GM18505 (cell line): ENCODE measurements at regions not wholly inside any gene's neighbourhood (a gene's known extent, or its start where the extent isn't known, plus 50 kb on each side); places are given as distances from the start of the nearest gene placed in this dataset.

Source experiments
- ATAC-seq: cut with Tn5 transposase; IDR thresholded peaks from one replicate; pipeline ENCODE4 v1.9.1; 2021; ENCODE audit not compliant: unreplicated experiment
- POLR2A ChIP-seq: IDR thresholded peaks from 4 replicates; pipeline ENCODE4 v1.6.1; 2011; ENCODE audit warnings: borderline replicate concordance; ENCODE audit not compliant: insufficient read depth, insufficient read length; ENCODE audit errors: extremely low read depth

DNA sequence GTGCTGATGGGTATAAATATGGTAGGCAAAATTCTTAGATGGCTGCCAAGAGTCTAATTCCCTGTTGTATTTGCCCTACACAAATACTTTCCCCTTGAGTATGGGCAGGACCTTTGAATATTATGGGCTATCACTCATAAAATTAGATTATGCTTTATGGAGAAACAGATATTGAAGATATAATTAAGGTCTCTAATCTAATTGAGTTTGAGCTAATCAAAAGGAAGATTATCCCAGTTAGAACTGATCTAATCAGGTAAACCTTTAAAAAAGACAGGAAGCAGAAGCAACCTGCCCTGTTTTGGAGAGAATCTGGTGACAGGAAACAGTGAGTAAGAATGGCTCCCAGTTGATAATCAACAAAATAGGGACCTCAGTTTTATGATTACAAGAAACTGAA, 609.0 kb upstream of the PRMT6 start:
- no peak for ATAC-seq
- TF ChIP-seq POLR2A: no peak

GRCh38 chr1:106456832-106457231, 599.6 kb upstream of the PRMT6 start:
- no peak for TF ChIP-seq POLR2A
- ATAC-seq: no peak

GRCh38 chr1:106457368-106457767, 599.1 kb upstream of the PRMT6 start:
- no peak for ATAC-seq
- no peak for TF ChIP-seq POLR2A

DNA sequence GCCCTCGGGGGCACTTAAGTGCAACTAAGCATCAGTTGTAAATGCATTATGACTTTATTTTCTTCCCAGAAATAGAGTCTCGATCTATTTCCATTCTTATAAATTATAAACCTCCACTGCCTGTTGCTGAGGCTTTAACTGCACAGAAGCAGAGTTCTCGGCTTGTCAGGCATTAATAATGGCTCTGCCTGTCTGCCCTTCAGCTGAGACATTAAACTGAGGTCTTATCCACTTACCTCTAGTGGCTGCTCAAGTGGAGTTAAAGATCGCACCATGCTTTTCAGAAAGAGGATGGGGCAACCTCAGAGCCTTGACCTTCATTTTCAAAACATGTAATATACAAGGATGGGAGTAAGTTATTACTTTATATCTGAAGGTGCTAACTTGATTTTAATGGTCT, 597.6 kb upstream of the PRMT6 start:
- TF ChIP-seq POLR2A: no peak
- no peak for ATAC-seq

GRCh38 chr1:106459418-106459817, 597.1 kb upstream of the PRMT6 start:
- no peak for TF ChIP-seq POLR2A
- no peak for ATAC-seq

DNA sequence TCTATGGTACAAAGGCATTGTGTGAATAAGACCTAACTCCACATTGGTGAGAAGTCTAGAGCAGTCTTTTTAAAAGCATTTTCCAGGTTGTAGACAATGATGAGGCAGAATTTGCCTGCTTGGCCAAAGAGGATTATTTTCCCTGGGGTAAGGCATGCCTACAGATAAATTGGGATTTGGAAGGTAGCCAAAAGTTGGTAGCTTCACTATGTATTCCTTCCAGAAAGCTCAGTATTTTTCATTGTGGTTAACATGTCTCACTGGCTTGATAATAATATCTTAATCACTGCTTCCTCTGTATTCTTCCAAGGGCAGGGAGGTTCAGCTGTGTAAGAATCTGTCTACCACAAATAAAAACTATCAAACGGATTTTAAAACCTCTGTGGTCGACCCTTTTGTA, 590.8 kb upstream of the PRMT6 start:
- no peak for ATAC-seq
- TF ChIP-seq POLR2A: no peak

GRCh38 chr1:106480629-106481028, 575.8 kb upstream of the PRMT6 start:
- ATAC-seq: no peak
- TF ChIP-seq POLR2A: no peak

- no peak for TF ChIP-seq POLR2A
Measured at GRCh38 chr1:106492880-106493279, 563.6 kb upstream of the PRMT6 start.

GRCh38 chr1:106494646-106495045, 561.8 kb upstream of the PRMT6 start:
- TF ChIP-seq POLR2A: no peak
- no peak for ATAC-seq

More at GRCh38 chr1:106492880-106493279, 563.6 kb upstream of the PRMT6 start:
- no peak for ATAC-seq

DNA sequence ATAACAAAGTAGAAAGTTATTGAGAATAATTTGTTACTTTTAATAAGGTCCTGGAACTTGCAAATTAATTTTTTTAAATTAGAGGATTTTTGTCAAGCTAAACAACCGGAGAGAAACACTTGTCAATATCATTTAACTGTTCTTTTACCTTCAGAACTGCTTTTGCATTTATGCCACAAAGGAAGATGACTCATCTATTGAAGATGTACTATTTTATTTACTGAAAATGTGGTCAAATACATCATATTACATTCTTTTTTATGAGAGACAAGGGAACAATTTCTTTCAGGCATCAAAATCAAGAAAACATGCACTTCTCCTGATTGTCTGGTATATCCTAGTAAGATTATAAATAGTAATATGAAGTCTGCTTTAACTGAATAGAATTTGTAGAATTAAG, 558.2 kb upstream of the PRMT6 start:
- no peak for TF ChIP-seq POLR2A
- no peak for ATAC-seq

GRCh38 chr1:106502659-106503058, 553.8 kb upstream of the PRMT6 start:
- no peak for TF ChIP-seq POLR2A
- no peak for ATAC-seq

- no peak for TF ChIP-seq POLR2A
- ATAC-seq: no peak
Measured at GRCh38 chr1:106515375-106515774, 541.1 kb upstream of the PRMT6 start.

DNA sequence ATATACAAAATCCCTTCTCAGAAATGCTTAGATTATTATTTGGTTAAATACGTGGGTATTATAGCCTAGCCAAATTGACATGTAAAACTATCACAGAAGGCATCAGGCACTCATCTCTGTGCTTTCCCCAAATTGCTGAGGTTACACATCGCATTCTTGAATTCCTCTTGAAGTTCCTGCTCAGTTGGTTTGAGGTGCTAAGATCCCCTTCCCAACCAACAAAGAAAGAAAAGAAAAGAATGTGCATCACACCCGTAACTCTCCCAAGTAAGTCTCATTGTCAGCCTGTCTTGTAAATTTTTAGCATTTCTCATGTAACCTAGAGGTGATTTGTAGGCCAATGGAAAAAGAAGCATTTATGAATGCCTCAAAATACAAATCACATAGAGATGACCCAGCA, 539.2 kb upstream of the PRMT6 start:
- no peak for TF ChIP-seq POLR2A

DNA sequence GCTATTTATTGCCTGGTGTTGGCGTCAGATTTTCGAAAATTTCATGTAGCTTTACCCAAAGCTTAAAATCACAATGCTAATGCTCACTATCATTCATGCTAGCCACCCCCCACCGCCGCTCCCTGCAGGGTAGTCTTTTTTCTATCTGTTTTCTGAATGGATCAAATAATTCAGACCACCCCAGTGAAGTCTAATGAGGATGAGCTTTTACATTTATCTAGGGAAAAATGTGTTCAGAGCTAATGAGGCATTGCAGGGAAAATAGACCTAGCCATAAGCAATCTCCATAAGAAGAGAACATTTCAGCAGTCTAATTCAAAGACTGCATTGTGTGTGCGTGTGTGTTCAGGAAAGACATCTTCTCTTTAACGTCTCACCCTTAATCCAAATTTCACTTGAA, 533.0 kb upstream of the PRMT6 start:
- no peak for ATAC-seq
- no peak for TF ChIP-seq POLR2A

More for the DNA sequence above, 539.2 kb upstream of the PRMT6 start:
- no peak for ATAC-seq

GRCh38 chr1:106524631-106525030, 531.8 kb upstream of the PRMT6 start:
- no peak for TF ChIP-seq POLR2A
- no peak for ATAC-seq

GRCh38 chr1:106526650-106527049, 529.8 kb upstream of the PRMT6 start:
- no peak for TF ChIP-seq POLR2A
- ATAC-seq: no peak

GRCh38 chr1:106534612-106535011, 521.9 kb upstream of the PRMT6 start:
- no peak for ATAC-seq
- TF ChIP-seq POLR2A: no peak

DNA sequence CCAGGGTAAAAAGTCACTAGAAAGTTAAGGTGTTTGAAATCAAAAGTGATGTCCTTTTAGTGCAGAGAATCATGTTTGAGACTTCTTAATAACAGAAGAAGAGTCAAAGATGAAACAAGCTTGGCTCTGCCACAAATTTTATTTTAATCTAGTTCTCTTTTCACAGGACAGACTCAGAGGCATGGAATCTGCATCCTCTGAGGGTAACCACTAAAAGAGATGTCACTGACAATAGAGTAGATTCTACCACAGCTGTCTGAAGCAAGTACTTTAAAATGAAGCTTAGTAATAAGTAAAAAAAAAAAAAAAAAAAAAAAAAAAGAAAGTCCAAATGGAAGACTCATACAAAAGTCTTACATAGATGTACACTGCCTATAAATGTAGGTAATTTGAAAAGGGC, 519.7 kb upstream of the PRMT6 start:
- no peak for ATAC-seq
- no peak for TF ChIP-seq POLR2A
